ENCODE measurements at regions not wholly inside any gene's neighbourhood (a gene's known extent, or its start where the extent isn't known, plus 50 kb on each side); places are given as distances from the start of the nearest gene placed in this dataset.

DNA sequence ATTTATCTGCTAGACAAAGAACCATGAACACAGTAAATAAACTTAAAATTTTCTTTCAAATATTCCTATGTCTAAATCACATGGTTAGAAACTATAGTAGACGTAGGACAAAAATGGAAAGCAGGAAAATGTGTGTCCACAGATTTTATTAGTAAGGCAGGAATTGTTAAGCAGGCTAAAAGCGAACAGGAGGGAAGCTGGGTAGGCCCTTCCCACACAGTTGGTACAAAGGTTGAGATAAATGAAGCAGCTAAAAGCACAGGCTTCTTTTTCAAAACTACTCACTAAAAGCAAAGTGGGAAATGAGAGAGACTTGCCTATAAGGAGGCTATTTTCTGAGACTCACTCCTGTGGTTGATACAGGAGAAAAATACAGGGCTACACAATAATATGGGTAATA, 108.1 kb upstream of the PABPC4L start:
- H3K9me3 Mint-ChIP-seq = peaks cover 2% of the 10 kb centered on the region
- H3K36me3 Mint-ChIP-seq = no peaks in the 10 kb centered on the region
- no peak overlapping the region for H3K27ac Mint-ChIP-seq
- ATAC-seq (ENCODE audit: low read depth) (no peak), DNase-seq (no peak)
- no peaks in the 10 kb centered on the region for H3K27me3 Mint-ChIP-seq
- no peaks in the 10 kb centered on the region for H3K4me1 Mint-ChIP-seq
- POLR2A ChIA-PET = no interaction called here
- no peak overlapping the region for H3K4me3 Mint-ChIP-seq

DNA sequence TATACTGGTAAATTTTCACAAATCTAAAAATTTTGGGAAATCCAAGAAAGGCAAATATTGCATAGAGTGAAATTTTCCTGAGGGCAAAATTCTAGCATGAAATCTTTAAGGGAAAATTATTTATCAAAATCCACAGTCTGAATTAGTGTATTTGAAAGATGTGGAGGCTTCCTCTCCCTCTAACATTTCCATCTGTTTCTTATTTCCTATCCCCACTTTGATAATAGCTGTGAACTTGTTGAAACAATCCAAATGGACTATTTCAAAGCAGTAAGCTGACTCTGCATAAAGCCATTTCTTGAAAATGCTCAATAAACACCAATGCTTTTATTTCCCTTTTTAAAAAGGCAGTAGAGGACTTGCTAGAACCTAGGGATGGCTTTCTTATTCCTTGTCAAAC, 107.3 kb upstream of the PABPC4L start:
- Mint-ChIP-seq H3K4me1 (no peaks in the 10 kb centered on the region), H3K27me3 (no peaks in the 10 kb centered on the region), H3K4me3 (no peak overlapping the region), H3K36me3 (no peaks in the 10 kb centered on the region), H3K9me3 (peaks cover 2% of the 10 kb centered on the region), H3K27ac (no peak overlapping the region)
- ATAC-seq (ENCODE audit: low read depth) (no peak), DNase-seq (no peak)
- POLR2A ChIA-PET = no interaction called here

DNA sequence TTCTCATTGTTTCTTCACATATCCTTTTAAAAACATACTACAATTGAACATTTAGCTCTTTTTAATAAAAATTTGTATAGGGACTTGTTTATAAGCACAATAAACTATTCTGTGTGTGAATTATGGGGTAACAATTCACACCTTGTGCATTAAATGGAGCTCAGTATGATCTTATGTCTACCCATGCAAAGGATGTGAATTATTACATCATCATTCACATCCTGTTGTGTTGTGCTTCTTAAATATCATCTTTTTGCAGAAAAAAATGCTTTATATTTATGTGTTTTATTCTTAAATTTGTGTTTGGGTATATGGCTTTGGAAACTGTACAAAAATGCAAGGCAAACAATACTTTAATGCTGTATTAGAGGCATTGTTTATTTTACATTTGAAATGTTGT, 96.7 kb upstream of the PABPC4L start:
- no peaks in the 10 kb centered on the region for H3K27me3 Mint-ChIP-seq
- ATAC-seq (ENCODE audit: low read depth) = no peak
- H3K36me3 Mint-ChIP-seq = no peaks in the 10 kb centered on the region
- no peak for DNase-seq
- POLR2A ChIA-PET = no interaction called here
- H3K4me3 Mint-ChIP-seq = no peak overlapping the region
- H3K27ac Mint-ChIP-seq = no peak overlapping the region
- H3K4me1 Mint-ChIP-seq = no peaks in the 10 kb centered on the region
- peaks cover 4% of the 10 kb centered on the region for H3K9me3 Mint-ChIP-seq

DNA sequence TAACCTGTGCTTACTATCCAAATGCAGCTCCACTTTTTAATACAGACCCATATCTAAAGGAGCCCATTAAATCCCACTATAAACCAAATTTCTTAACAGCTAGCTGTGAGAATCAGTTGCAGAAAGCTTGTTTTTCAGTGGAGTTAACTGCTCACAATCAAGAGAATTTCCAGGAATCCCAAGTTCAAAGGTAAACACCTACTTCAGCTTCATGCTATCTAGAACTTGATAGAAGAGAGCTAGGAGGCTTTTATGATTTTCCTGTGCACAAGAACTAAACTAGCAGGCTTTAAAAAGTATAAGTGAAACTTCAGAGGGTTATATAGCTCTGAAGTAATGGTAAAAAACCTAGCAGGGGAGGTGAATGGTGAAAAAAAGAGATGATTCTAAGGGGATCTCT, 96.2 kb upstream of the PABPC4L start:
- no peak overlapping the region for H3K4me3 Mint-ChIP-seq
- POLR2A ChIA-PET = no interaction called here
- H3K36me3 Mint-ChIP-seq = no peaks in the 10 kb centered on the region
- H3K4me1 Mint-ChIP-seq = no peaks in the 10 kb centered on the region
- H3K9me3 Mint-ChIP-seq = peaks cover 3% of the 10 kb centered on the region
- H3K27ac Mint-ChIP-seq = no peak overlapping the region
- ATAC-seq (ENCODE audit: low read depth) = no peak
- H3K27me3 Mint-ChIP-seq = no peaks in the 10 kb centered on the region
- no peak for DNase-seq

DNA sequence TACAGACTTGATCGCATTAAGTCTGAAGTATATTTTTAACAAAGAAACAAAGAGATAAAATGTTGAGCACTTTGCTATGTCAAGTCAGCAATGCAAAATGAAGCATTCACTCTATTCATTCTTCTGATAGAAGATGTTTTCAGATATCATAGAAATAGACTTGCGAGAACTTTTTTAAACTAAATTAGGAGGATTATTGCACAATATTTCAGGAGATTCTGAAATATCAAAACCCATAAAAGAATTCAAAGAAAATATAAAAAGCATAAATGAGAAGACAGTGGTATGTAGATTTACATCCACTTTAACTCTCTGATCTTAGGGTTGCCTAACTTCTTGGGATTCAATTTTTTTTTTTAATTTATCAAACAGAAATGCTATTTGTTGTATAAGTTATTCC, 81.1 kb upstream of the PABPC4L start:
- no peaks in the 10 kb centered on the region for H3K36me3 Mint-ChIP-seq
- H3K4me1 Mint-ChIP-seq = no peaks in the 10 kb centered on the region
- no peaks in the 10 kb centered on the region for H3K27me3 Mint-ChIP-seq
- POLR2A ChIA-PET = no interaction called here
- ATAC-seq (ENCODE audit: low read depth) (no peak), DNase-seq (no peak)
- H3K9me3 Mint-ChIP-seq = no peaks in the 10 kb centered on the region
- no peak overlapping the region for H3K4me3 Mint-ChIP-seq
- H3K27ac Mint-ChIP-seq = no peak overlapping the region

DNA sequence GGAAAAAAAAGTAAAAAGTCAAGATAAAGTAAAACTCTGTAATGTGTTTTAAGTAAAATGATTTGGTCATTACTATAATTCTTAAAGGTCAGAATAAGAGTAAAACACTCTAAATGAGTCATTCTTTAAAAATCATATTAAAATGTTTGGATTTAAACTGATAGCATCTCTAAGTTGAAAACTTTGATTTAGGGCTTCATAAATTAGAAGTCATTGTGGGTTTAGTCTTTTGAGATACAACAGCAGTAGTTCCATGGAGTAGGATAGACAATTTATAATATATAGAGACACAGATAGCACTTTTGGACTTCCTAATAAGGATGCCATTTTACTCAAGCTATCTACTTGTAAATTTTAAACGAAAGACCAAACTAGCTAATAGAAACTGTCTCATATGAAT, 77.1 kb upstream of the PABPC4L start:
- no peak overlapping the region for H3K27ac Mint-ChIP-seq
- POLR2A ChIA-PET = no interaction called here
- ATAC-seq (ENCODE audit: low read depth) (no peak), DNase-seq (no peak)
- H3K4me1 Mint-ChIP-seq = no peaks in the 10 kb centered on the region
- no peaks in the 10 kb centered on the region for H3K9me3 Mint-ChIP-seq
- no peak overlapping the region for H3K4me3 Mint-ChIP-seq
- H3K36me3 Mint-ChIP-seq = no peaks in the 10 kb centered on the region
- no peaks in the 10 kb centered on the region for H3K27me3 Mint-ChIP-seq

DNA sequence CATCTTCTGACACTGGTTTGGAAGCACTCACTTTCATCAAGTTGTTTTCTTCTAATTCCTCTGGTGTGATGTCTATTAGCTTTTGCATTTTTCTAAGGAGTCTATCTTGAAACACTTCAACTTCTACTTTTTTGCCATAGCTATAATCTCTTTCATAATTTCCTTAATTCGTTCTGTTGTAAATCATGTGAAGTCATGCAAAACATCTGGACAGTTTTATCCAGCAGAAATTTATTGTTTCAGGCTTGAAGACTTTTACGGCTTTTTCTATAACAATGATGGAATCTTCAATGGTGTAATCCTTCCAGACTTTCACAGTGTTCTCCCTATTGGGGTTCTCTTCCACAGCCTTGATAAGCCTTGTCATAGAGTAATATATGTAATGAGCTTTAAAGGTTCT, 74.9 kb upstream of the PABPC4L start:
- Mint-ChIP-seq H3K36me3 (no peaks in the 10 kb centered on the region), H3K4me1 (no peaks in the 10 kb centered on the region), H3K27me3 (no peaks in the 10 kb centered on the region), H3K9me3 (no peaks in the 10 kb centered on the region), H3K4me3 (no peak overlapping the region), H3K27ac (no peak overlapping the region)
- POLR2A ChIA-PET = no interaction called here
- DNase-seq (no peak), ATAC-seq (ENCODE audit: low read depth) (no peak)

DNA sequence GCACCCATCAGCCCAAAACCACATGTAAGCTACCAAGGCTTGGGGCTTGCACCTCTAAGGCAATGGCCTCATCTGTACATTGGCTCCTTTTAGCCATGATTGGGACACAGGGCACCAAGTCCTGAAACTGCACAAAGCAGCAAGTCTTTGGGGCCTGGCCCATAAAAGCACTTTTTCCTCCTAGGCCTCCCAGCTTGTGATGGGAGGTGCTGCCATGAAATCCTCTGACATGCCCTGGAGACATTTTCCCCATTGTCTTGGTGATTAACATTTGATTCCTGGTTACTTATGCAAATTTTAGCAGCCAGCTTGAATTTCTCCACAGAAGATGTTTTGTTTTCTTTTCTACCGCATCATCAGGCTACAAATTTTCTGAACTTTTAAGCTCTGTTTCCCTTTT, 58.5 kb upstream of the PABPC4L start:
- Mint-ChIP-seq H3K4me3 (no peak overlapping the region), H3K36me3 (no peaks in the 10 kb centered on the region), H3K27ac (no peak overlapping the region), H3K9me3 (peaks cover 3% of the 10 kb centered on the region), H3K27me3 (no peaks in the 10 kb centered on the region), H3K4me1 (no peaks in the 10 kb centered on the region)
- DNase-seq (no peak), ATAC-seq (ENCODE audit: low read depth) (no peak)
- POLR2A ChIA-PET = no interaction called here

Data from activated naive CD8-positive, alpha-beta T cell treated with anti-CD3 and anti-CD28 coated beads, Interleukin-2, amount 10 ng/mL, durations not matched to agents 7 days and 5 days (primary cell).